ENCODE measurements at regions not wholly inside any gene's neighbourhood (a gene's known extent, or its start where the extent isn't known, plus 50 kb on each side); places are given as distances from the start of the nearest gene placed in this dataset.
A peak's percentile ranks its signal among the peaks of the same experiment; 100 is the strongest.
"Not testable (repeated sequence)": the region's sequence is repeated elsewhere in the genome, so short reads cannot be mapped to it uniquely, and the experiment has no call there.

- no peak overlapping the region for H3K27ac Mint-ChIP-seq
- H3K9me3 Mint-ChIP-seq = no peaks in the 10 kb centered on the region
- H3K27me3 Mint-ChIP-seq (ENCODE audit: low read depth) = no peaks in the 10 kb centered on the region
- H3K4me3 Mint-ChIP-seq = no peak overlapping the region
- no peaks in the 10 kb centered on the region for H3K36me3 Mint-ChIP-seq (ENCODE audit: low read depth)
- H3K4me1 Mint-ChIP-seq (ENCODE audit: low read depth) = no peaks in the 10 kb centered on the region
These were observed 87.5 kb upstream of the GSE1 start for GRCh38 chr16:85525420-85526184.

GRCh38 chr16:85526185-85526974 is 86.7 kb upstream of the GSE1 start:
- H3K27ac Mint-ChIP-seq = no peak overlapping the region
- no peaks in the 10 kb centered on the region for H3K4me1 Mint-ChIP-seq (ENCODE audit: low read depth)
- H3K9me3 Mint-ChIP-seq = no peaks in the 10 kb centered on the region
- no peaks in the 10 kb centered on the region for H3K27me3 Mint-ChIP-seq (ENCODE audit: low read depth)
- H3K4me3 Mint-ChIP-seq = no peak overlapping the region
- no peaks in the 10 kb centered on the region for H3K36me3 Mint-ChIP-seq (ENCODE audit: low read depth)

GRCh38 chr16:85527042-85527766 is 85.9 kb upstream of the GSE1 start:
- Mint-ChIP-seq H3K9me3 (no peaks in the 10 kb centered on the region), H3K27me3 (ENCODE audit: low read depth) (no peaks in the 10 kb centered on the region), H3K4me1 (ENCODE audit: low read depth) (no peaks in the 10 kb centered on the region), H3K36me3 (ENCODE audit: low read depth) (no peaks in the 10 kb centered on the region), H3K4me3 (no peak overlapping the region), H3K27ac (no peak overlapping the region)

GRCh38 chr16:85527767-85528297 is 85.3 kb upstream of the GSE1 start:
- Mint-ChIP-seq H3K36me3 (ENCODE audit: low read depth) (no peaks in the 10 kb centered on the region), H3K4me1 (ENCODE audit: low read depth) (no peaks in the 10 kb centered on the region), H3K27ac (peak overlapping the region; percentile 13), H3K27me3 (ENCODE audit: low read depth) (no peaks in the 10 kb centered on the region), H3K9me3 (no peaks in the 10 kb centered on the region), H3K4me3 (no peak overlapping the region)

GRCh38 chr16:85528528-85529387 is 84.4 kb upstream of the GSE1 start:
- H3K4me3 Mint-ChIP-seq = no peak overlapping the region

GRCh38 chr16:85529489-85530369 is 83.4 kb upstream of the GSE1 start:
- Mint-ChIP-seq H3K4me1 (ENCODE audit: low read depth) (no peaks in the 10 kb centered on the region), H3K27ac (no peak overlapping the region), H3K27me3 (ENCODE audit: low read depth) (no peaks in the 10 kb centered on the region), H3K4me3 (no peak overlapping the region), H3K36me3 (ENCODE audit: low read depth) (no peaks in the 10 kb centered on the region), H3K9me3 (no peaks in the 10 kb centered on the region)

More at GRCh38 chr16:85528528-85529387, 84.4 kb upstream of the GSE1 start:
- Mint-ChIP-seq H3K27me3 (ENCODE audit: low read depth) (no peaks in the 10 kb centered on the region), H3K4me1 (ENCODE audit: low read depth) (no peaks in the 10 kb centered on the region), H3K36me3 (ENCODE audit: low read depth) (no peaks in the 10 kb centered on the region), H3K27ac (no peak overlapping the region), H3K9me3 (no peaks in the 10 kb centered on the region)

GRCh38 chr16:85530370-85530739 is 82.8 kb upstream of the GSE1 start:
- H3K9me3 Mint-ChIP-seq = no peaks in the 10 kb centered on the region
- H3K4me3 Mint-ChIP-seq = no peak overlapping the region
- H3K27ac Mint-ChIP-seq = no peak overlapping the region
- H3K36me3 Mint-ChIP-seq (ENCODE audit: low read depth) = no peaks in the 10 kb centered on the region
- no peaks in the 10 kb centered on the region for H3K27me3 Mint-ChIP-seq (ENCODE audit: low read depth)
- no peaks in the 10 kb centered on the region for H3K4me1 Mint-ChIP-seq (ENCODE audit: low read depth)

- no peaks in the 10 kb centered on the region for H3K36me3 Mint-ChIP-seq (ENCODE audit: low read depth)
- H3K4me3 Mint-ChIP-seq = no peak overlapping the region
- H3K9me3 Mint-ChIP-seq = no peaks in the 10 kb centered on the region
- peaks cover 2% of the 10 kb centered on the region for H3K4me1 Mint-ChIP-seq (ENCODE audit: low read depth)
- H3K27ac Mint-ChIP-seq = no peak overlapping the region
- H3K27me3 Mint-ChIP-seq (ENCODE audit: low read depth) = no peaks in the 10 kb centered on the region
These were observed 81.6 kb upstream of the GSE1 start for GRCh38 chr16:85531516-85531915.

GRCh38 chr16:85532147-85532546 is 81.0 kb upstream of the GSE1 start:
- H3K4me1 Mint-ChIP-seq (ENCODE audit: low read depth) = peaks cover 2% of the 10 kb centered on the region
- H3K9me3 Mint-ChIP-seq = no peaks in the 10 kb centered on the region
- H3K4me3 Mint-ChIP-seq = no peak overlapping the region
- H3K27me3 Mint-ChIP-seq (ENCODE audit: low read depth) = no peaks in the 10 kb centered on the region
- no peaks in the 10 kb centered on the region for H3K36me3 Mint-ChIP-seq (ENCODE audit: low read depth)
- H3K27ac Mint-ChIP-seq = no peak overlapping the region

- not testable (repeated sequence) for H3K27ac Mint-ChIP-seq; H3K27me3 Mint-ChIP-seq (ENCODE audit: low read depth); H3K36me3 Mint-ChIP-seq (ENCODE audit: low read depth); H3K4me1 Mint-ChIP-seq (ENCODE audit: low read depth); H3K9me3 Mint-ChIP-seq; H3K4me3 Mint-ChIP-seq
These were observed 79.5 kb upstream of the GSE1 start for GRCh38 chr16:85533593-85533992.

- H3K27ac Mint-ChIP-seq = no peak overlapping the region
- no peak overlapping the region for H3K4me3 Mint-ChIP-seq
- H3K4me1 Mint-ChIP-seq (ENCODE audit: low read depth) = peaks cover 2% of the 10 kb centered on the region
These were observed 78.4 kb upstream of the GSE1 start for GRCh38 chr16:85534536-85535351.

GRCh38 chr16:85535352-85536072 is 77.6 kb upstream of the GSE1 start:
- no peaks in the 10 kb centered on the region for H3K36me3 Mint-ChIP-seq (ENCODE audit: low read depth)
- no peaks in the 10 kb centered on the region for H3K27me3 Mint-ChIP-seq (ENCODE audit: low read depth)
- H3K27ac Mint-ChIP-seq = no peak overlapping the region
- H3K4me3 Mint-ChIP-seq = no peak overlapping the region
- H3K9me3 Mint-ChIP-seq = peaks cover 6% of the 10 kb centered on the region
- peaks cover 2% of the 10 kb centered on the region for H3K4me1 Mint-ChIP-seq (ENCODE audit: low read depth)

More at GRCh38 chr16:85534536-85535351, 78.4 kb upstream of the GSE1 start:
- peaks cover 3% of the 10 kb centered on the region for H3K9me3 Mint-ChIP-seq
- H3K36me3 Mint-ChIP-seq (ENCODE audit: low read depth) = no peaks in the 10 kb centered on the region
- no peaks in the 10 kb centered on the region for H3K27me3 Mint-ChIP-seq (ENCODE audit: low read depth)

Measured in T-helper 1 cell treated with Interleukin-12 subunit alpha and Interleukin-12 subunit beta and Interleukin-4 antibody, amounts not matched to agents 30 μg/mL and 1 μg/mL, for 36 hours (primary cell).